Mucosa of descending colon (tissue), 3 donors: ENCODE measurements at regions not wholly inside any gene's neighbourhood (a gene's known extent, or its start where the extent isn't known, plus 50 kb on each side); places are given as distances from the start of the nearest gene placed in this dataset.

ENCODE experiments used
- ATAC-seq: fragments of 200-7000 bp; cut with Tn5 transposase; one replicate; pipeline ENCODE4 v1.9.1; 2020; ENCODE audit warnings: mild to moderate bottlenecking, moderate library complexity
- DNase-seq, 3 donors: peaks; one replicate each; pipeline ENCODE4 v3.0.0-alpha.2; 2020
- H3K36me3 ChIP-seq: fragments of 200-600 bp; one replicate; pipeline ENCODE4 v1.8.0; 2021; ENCODE audit warnings: low read depth, mild to moderate bottlenecking
- H3K4me1 ChIP-seq: fragments of 200-600 bp; one replicate; pipeline ENCODE4 v1.8.0; 2021; ENCODE audit warnings: low read depth, mild to moderate bottlenecking
- H3K4me3 ChIP-seq: fragments of 200-600 bp; one replicate; pipeline ENCODE4 v1.8.0; 2021; ENCODE audit warnings: mild to moderate bottlenecking
- H3K9me3 ChIP-seq: fragments of 200-600 bp; one replicate; pipeline ENCODE4 v1.8.0; 2021; ENCODE audit warnings: mild to moderate bottlenecking
- intact Hi-C, 2 donors: fragments of 100-400 bp; cut with DNase I in 1 of 2; cut with micrococcal nuclease in 1 of 2; formaldehyde crosslinking; loops; one replicate each; pipeline versions ENCODE4 v1.11.0 to v1.11.1; 2022; cut with DNase I, micrococcal nuclease
- TF ChIP-seq, protein P1 (sequence below): fragments of 200-600 bp; IDR thresholded peaks from one replicate; pipeline ENCODE4 v1.8.0; 2022; ENCODE audit warnings: antibody characterized with exemption, mild to moderate bottlenecking
- donor health status: DM: no; HTN: no; CAD: no; lungs with moderate emphysema.
- donor health status: DM: no; HTN: no; CAD: no.
- donor health status: DM: no; HTN: yes; CAD: no.

DNA sequence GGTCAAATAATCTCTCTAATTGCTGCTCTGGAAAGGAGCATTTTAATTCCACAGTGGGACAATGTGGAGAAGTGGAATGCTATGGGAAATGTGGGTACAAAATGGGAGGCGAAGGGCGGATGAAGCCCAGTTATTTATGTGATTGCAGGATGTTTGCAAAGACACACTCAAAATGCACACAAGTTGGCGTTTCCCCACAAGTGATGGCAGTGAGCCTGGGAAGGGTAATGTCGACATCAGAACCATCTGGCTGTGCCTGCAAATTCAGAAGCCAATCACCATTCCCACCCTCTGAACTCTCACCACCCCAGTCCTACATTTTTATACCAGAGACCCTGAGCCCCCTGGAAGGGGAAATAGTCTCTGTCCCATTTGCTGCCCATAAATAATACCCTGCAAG lies 201.1 kb downstream of the SOX9 start:
- Histone ChIP-seq H3K4me1 (no peaks in the 10 kb centered on the region), H3K9me3 (no peaks in the 10 kb centered on the region), H3K36me3 (no peaks in the 10 kb centered on the region), H3K4me3 (no peak overlapping the region)
- ATAC-seq (no peak), DNase-seq (no peak)
- TF ChIP-seq, protein P1, sequence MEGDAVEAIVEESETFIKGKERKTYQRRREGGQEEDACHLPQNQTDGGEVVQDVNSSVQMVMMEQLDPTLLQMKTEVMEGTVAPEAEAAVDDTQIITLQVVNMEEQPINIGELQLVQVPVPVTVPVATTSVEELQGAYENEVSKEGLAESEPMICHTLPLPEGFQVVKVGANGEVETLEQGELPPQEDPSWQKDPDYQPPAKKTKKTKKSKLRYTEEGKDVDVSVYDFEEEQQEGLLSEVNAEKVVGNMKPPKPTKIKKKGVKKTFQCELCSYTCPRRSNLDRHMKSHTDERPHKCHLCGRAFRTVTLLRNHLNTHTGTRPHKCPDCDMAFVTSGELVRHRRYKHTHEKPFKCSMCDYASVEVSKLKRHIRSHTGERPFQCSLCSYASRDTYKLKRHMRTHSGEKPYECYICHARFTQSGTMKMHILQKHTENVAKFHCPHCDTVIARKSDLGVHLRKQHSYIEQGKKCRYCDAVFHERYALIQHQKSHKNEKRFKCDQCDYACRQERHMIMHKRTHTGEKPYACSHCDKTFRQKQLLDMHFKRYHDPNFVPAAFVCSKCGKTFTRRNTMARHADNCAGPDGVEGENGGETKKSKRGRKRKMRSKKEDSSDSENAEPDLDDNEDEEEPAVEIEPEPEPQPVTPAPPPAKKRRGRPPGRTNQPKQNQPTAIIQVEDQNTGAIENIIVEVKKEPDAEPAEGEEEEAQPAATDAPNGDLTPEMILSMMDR, result no peak
- intact Hi-C loops, result no loop called here

DNA sequence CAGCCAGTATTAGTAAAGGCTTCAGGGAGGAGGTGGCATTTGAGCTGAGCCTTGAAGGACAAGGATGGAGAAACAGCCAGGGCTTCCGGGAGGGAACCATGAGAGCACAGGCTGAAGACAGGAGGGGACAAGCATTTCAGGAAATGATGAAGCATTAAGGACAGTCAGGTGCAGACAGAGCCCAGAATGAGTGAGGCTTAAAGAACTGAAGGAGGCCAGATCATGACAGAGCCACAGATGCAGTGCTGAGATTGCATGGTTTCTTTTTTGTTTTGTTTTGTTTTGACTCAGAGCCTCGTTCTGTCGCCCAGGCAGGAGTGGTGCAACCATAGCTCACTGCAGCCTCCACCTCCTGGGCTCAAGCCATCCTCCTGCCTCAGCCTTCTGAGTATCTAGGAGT lies 211.5 kb downstream of the SOX9 start:
- no peaks in the 10 kb centered on the region for H3K36me3 ChIP-seq
- H3K4me3 ChIP-seq, result no peak overlapping the region
- no peaks in the 10 kb centered on the region for H3K9me3 ChIP-seq
- no peak for ATAC-seq
- H3K4me1 ChIP-seq, result no peaks in the 10 kb centered on the region
- no peak for DNase-seq
- intact Hi-C loops, result no loop called here
- TF ChIP-seq, protein P1, result no peak

DNA sequence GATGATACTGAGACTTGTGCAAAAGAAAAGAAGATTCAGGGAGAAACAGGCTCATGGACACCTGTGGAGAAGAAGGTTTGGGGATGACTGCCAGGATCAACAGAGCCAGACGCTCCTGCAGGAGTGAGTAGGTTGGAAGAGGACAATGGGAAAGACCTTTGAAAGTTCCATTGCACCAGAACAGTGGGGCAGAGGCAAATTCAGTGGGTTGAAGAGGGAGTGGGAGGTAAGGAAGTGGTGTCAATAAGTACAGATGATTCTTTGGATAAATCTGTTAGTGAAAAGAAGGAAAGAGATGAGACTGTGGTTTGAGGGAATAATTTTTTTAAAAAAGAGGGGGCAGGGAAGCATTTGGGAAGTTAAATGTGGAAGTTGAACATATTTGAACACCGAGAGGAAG lies 212.8 kb downstream of the SOX9 start:
- ATAC-seq, result no peak
- TF ChIP-seq, protein P1, result no peak

DNA sequence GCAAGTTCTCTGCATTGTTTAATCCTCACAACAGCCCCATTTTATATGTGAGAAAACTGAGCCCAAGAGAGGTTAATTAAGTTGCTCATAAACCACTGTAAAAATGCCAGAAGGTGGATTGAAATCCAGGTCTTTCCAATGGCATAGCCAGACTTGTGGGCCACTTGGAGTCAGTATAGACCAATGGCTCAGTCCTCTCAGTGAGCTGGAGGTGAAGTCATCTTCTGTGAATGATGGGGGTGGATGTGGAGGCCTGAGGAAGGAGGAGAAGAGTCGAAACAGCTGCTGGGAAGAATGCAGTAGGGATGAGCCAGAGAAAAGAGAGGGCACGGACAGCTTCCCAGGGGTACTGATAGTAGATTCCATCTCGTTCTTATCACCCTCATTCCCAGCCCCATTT lies 213.4 kb downstream of the SOX9 start:
- H3K9me3 ChIP-seq, result no peaks in the 10 kb centered on the region
- TF ChIP-seq, protein P1, result no peak
- H3K4me1 ChIP-seq, result no peaks in the 10 kb centered on the region
- H3K36me3 ChIP-seq, result no peaks in the 10 kb centered on the region
- intact Hi-C loops, result no loop called here
- H3K4me3 ChIP-seq, result no peak overlapping the region
- DNase-seq (no peak), ATAC-seq (no peak)

More for the DNA sequence above, 212.8 kb downstream of the SOX9 start:
- H3K9me3 ChIP-seq, result no peaks in the 10 kb centered on the region
- no peaks in the 10 kb centered on the region for H3K36me3 ChIP-seq
- intact Hi-C loops, result no loop called here
- H3K4me1 ChIP-seq, result no peaks in the 10 kb centered on the region
- H3K4me3 ChIP-seq, result no peak overlapping the region
- no peak for DNase-seq

DNA sequence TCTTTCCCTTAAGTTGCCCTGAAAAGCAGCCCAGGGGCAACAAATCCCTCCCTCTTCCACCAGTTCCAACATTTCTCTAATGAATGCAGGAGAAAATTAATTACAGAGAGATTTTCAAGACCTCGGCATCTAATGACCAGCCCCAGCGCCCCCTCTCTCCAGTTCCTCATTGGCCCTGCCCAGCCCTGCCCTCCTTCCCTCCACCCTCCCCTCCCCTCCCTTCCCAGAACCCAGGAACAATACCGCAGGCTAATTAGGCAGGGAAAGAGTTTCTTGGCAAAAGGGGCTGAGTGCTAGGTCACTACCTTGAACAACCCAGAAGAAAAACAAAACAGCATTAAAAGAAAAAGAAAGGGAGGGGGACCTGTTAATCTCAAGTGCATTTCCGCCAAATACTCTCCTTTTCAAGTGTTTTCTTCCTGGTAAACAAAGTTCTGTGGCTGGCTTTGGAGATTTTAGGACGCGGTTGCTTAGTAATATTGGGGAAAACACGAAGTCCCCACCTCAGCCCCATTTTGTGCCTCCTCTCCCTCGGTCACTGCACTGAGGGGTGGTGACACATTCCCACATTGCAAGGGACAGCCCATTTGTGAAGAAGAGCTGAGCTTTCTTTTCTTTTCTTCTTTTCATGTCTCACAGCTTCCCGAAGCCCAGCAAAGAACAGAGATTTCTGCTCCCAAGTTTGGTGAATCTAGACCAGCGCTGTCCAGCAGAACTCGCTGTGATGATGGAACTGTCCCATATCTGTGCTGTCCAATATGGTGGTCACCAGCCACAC lies 215.4 kb downstream of the SOX9 start:
- Histone ChIP-seq H3K9me3 (no peaks in the 10 kb centered on the region), H3K4me3 (no peak overlapping the region), H3K36me3 (no peaks in the 10 kb centered on the region), H3K4me1 (no peaks in the 10 kb centered on the region)
- DNase-seq, result no peak
- TF ChIP-seq, protein P1, result no peak
- no peak for ATAC-seq
- intact Hi-C loops, result no loop called here

DNA sequence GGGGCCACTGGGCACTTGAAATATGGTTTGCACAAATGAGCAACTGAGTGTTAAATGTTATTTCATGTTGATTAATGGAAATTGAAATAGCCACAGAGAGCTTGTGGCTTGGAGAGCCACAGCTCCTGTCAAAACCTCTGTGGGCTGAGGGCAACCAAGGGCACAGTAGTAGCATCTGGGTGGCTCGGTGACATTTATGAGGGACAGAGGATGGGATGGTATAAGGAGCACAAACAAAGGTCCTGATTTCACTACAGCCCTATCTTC lies 215.9 kb downstream of the SOX9 start:
- no peaks in the 10 kb centered on the region for H3K9me3 ChIP-seq
- TF ChIP-seq, protein P1, result no peak
- no peak overlapping the region for H3K4me3 ChIP-seq
- ATAC-seq, result no peak
- DNase-seq, result no peak
- no peaks in the 10 kb centered on the region for H3K4me1 ChIP-seq
- no peaks in the 10 kb centered on the region for H3K36me3 ChIP-seq
- intact Hi-C loops, result no loop called here
